Fibroblast of upper back skin (primary cell): ENCODE measurements at regions not wholly inside any gene's neighbourhood (a gene's known extent, or its start where the extent isn't known, plus 50 kb on each side); places are given as distances from the start of the nearest gene placed in this dataset.
A peak's percentile ranks its signal among the peaks of the same experiment; 100 is the strongest.
"Not testable (repeated sequence)": the region's sequence is repeated elsewhere in the genome, so short reads cannot be mapped to it uniquely, and the experiment has no call there.

ENCODE experiments used
- DNase-seq: peaks from one replicate; pipeline ENCODE4 v3.0.0-alpha.2; 2013

GRCh38 chr12:65741656-65742017 is 82.6 kb upstream of the HMGA2 start:
- DNase-seq, result no peak

GRCh38 chr12:65742018-65743010 is 82.0 kb upstream of the HMGA2 start:
- DNase-seq, result peak; percentile 46

DNA sequence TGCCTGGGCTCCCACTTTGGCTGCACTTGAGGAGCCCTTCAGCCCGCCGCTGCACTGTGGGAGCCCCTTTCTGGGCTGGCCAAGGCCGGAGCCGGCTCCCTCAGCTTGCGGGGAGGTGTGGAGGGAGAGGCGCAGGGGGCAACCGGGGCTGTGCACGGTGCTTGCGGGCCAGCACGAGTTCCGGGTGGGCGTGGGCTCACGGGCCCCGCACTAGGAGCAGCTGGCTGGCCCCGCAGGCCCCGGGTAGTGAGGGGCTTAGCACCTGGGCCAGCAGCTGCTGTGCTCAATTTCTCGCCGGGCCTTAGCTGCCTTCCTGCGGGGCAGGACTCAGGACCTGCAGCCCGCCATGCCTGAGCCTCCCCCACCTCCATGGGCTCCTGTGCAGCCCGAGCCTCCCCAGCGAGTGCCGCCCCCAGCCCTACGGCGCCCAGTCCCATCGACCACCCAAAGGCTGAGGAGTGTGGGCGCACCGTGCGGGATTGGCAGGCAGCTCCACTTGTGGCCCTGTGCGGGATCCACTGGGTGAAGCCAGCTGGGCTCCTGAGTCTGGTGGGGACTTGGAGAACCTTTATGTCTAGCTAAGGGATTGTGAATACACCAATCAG is 79.9 kb upstream of the HMGA2 start:
- DNase-seq, result not testable (repeated sequence)

- DNase-seq, result no peak
These were observed 76.9 kb upstream of the HMGA2 start for GRCh38 chr12:65747338-65747737.

- DNase-seq, result no peak
These were observed 76.0 kb upstream of the HMGA2 start for GRCh38 chr12:65748332-65748731.

- no peak for DNase-seq
These were observed 70.0 kb upstream of the HMGA2 start for GRCh38 chr12:65754290-65754689.

DNA sequence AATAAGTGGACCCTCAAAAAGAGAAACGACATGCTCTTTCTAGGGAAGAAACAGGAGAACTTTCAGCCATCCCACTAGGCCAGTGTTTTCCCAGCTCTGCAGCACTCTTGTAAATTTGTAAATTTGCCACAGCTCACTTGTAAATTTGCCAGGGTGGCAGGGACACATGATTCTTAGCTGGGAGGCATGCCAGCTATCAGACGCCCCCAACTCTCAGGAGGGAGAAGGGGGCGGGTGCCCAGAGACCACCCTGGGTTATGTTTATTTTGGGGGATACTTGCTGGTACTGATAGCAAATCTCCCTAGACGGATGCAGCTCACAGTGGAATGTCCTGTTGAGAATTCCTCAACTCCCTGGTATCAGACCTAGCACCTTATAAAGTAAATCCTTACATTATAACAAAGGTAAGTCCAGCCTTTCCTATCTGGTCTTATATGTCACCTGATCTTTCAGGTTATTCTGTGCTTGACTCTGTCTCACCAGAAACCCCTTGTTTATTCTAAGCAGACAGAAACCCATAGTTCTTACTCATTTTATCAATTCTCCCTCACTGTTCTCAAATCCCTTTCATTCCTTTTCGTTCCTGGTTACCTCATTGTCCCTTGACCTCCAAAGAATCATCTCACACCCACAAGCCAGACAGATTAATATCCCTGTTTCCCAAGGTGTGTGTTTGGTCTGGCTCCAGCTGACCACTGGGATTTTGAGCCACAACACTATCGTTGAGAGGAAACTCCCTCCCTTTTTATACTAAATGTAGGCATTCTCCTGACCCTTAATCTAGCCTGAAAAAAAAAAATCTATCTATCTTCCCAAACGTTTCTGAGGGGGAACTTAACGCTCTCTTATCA is 69.3 kb upstream of the HMGA2 start:
- no peak for DNase-seq

- peak; percentile 43 for DNase-seq
These were observed 68.7 kb upstream of the HMGA2 start for GRCh38 chr12:65755596-65755978.

- no peak for DNase-seq
These were observed 68.0 kb upstream of the HMGA2 start for GRCh38 chr12:65756267-65756666.

DNA sequence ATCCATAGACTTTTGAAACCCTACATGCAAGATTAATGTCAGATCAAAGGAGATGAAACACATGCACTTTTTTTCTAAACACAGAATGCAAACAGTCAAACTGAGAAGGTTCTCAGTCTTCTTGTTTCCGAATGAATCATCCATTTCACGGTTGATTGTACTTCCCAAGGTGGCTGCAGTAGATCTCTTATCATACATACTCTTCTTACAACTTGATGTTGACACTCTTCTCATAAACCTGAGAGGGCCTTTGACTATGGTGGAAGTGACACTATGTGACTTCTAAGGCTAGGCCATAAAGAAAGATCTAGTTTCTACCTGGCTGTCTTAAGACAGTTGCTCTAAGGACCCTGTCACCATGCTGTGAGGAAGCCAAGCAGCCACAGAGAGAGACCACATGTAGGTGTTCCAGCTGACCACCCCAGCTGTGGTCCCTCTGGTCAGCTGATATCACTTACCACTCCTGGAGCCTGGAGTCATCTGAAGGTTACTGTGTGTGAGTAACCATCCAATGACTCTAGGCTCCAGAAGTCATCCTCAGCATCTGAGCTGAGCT is 67.2 kb upstream of the HMGA2 start:
- DNase-seq, result no peak

DNA sequence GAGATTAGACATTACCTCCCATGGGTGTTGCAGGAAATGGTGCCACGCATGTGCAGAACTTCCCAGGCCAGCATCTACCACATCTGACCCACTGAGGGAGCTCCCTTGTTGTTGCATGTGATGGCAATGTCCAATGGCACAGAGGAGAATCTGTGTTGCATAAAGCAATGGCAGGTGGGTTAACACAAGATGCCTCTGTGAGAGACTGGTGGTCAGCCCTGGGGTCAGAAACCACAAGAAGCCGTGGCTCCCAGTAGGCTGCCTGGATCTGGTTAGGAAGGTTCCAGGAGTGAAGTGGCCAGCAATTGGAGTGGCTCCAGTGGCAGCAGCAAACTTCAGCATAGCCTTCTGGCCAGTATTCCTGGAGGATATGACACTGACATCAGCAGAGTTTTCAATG is 65.9 kb upstream of the HMGA2 start:
- DNase-seq, result no peak

DNA sequence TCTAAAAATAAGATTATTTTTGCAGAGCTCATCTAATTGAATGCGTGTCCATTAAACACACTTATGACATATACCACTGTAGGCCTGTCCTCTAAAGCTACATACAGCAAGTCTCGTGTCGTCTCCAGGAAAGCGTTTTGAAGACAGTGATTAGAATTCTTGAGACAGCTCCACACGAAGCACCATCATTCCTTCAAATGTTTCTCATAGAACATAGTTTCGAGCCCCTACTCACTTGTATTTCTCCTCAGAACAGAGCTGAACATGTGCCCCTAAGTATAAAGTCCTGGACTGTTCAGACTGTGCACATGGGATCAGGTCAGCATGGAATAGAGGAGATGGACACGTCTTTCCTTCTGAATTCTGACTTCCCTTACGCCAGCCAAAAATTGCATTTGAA is 64.5 kb upstream of the HMGA2 start:
- DNase-seq, result no peak

- no peak for DNase-seq
These were observed 63.0 kb upstream of the HMGA2 start for GRCh38 chr12:65761301-65761700.

- DNase-seq, result no peak
These were observed 60.0 kb upstream of the HMGA2 start for GRCh38 chr12:65764325-65764724.

DNA sequence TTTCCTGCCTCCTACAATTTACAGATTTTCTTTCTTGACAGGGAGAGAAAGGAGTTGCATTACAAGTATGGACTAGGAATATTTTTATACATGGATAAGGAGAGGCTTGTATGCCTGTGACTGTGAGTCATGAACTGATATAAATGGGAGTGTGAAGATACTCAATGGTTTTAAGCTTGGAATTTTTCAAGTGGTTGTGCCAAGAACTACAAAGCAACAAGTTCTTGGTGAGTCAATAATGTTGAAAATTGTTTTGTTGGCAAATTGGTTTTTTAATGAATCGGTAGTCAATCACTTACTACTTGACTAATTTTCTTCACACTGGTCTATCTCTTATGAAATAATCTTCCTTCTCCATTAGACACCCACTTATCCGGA is 58.9 kb upstream of the HMGA2 start:
- DNase-seq, result peak; percentile 71

GRCh38 chr12:65769880-65770279 is 54.4 kb upstream of the HMGA2 start:
- no peak for DNase-seq
